Kidney (tissue), 13 donors: ENCODE measurements at regions not wholly inside any gene's neighbourhood (a gene's known extent, or its start where the extent isn't known, plus 50 kb on each side); places are given as distances from the start of the nearest gene placed in this dataset.

Experiments used
- DNase-seq, 5 donors: peaks; one replicate each; pipeline ENCODE4 v3.0.0-alpha.2; 2013 to 2020
- FAIRE-seq: peaks from 2 replicates; lab custom pipeline; 2012; peaks lifted over from hg19 to GRCh38; lab: Jason Lieb, UNC
- H3K27ac ChIP-seq, 2 donors: one replicate each; pipeline ENCODE4 v1.7.0; 2013; ENCODE audit warnings: low read depth in 2 of 2, low read length in 2 of 2, inconsistent platforms in 1 of 2
- H3K27me3 ChIP-seq: one replicate; pipeline ENCODE4 v1.7.1; 2013; ENCODE audit warnings: low read length, inconsistent platforms; ENCODE audit not compliant: control insufficient read depth, insufficient read depth
- H3K36me3 ChIP-seq, 3 donors: one replicate each; pipeline versions ENCODE4 v1.7.0 to v1.7.1; 2013; ENCODE audit warnings: low read length in 3 of 3, control low read depth in 1 of 3, inconsistent platforms in 1 of 3; ENCODE audit not compliant: insufficient read depth in 3 of 3, control insufficient read depth in 2 of 3
- H3K4me1 ChIP-seq, 3 donors: one replicate each; pipeline versions ENCODE4 v1.7.0 to v1.7.1; 2013; ENCODE audit warnings: low read length in 3 of 3, inconsistent platforms in 1 of 3, low read depth in 1 of 3; ENCODE audit not compliant: control insufficient read depth in 2 of 3, insufficient read depth in 2 of 3
- H3K4me3 ChIP-seq, 3 donors: one replicate each; pipeline versions ENCODE4 v1.7.0 to v1.8.1; 2013; ENCODE audit warnings: low read length in 3 of 3, control low read depth in 1 of 3, inconsistent platforms in 1 of 3
- H3K9ac ChIP-seq, 3 donors: one replicate each; pipeline versions ENCODE4 v1.7.0 to v1.7.1; 2013; ENCODE audit warnings: low read length in 3 of 3, control low read depth in 1 of 3, inconsistent platforms in 1 of 3
- H3K9me3 ChIP-seq, 3 donors: one replicate each; pipeline versions ENCODE4 v1.7.0 to v1.7.1; 2013; ENCODE audit warnings: low read length in 3 of 3, control low read depth in 1 of 3, inconsistent platforms in 1 of 3; ENCODE audit not compliant: control insufficient read depth in 2 of 3, insufficient read depth in 1 of 3
- CTCF ChIP-seq: IDR thresholded peaks from 3 replicates; pipeline ENCODE4 v1.5.1; 2012; ENCODE audit warnings: mild to moderate bottlenecking, moderate library complexity, borderline replicate concordance; ENCODE audit not compliant: insufficient read depth; ENCODE audit errors: extremely low read depth
- intact Hi-C: fragments of 100-400 bp; cut with DNase I; formaldehyde crosslinking; loops from one replicate; pipeline ENCODE4 v1.11.1; 2022
- donor health status: control.
- donor health status: control.
- donor health status: control.
- donor health status: control.
- donor health status: control.
- donor health status: DM: yes; HTN: yes; CAD: no.
- donor health status: Normal renal cell carcinoma (clear cell type).

- Histone ChIP-seq H3K27ac (no peak overlapping the region), H3K9ac (no peak overlapping the region), H3K27me3 (no peaks in the 10 kb centered on the region), H3K4me1 (no peaks in the 10 kb centered on the region), H3K36me3 (no peaks in the 10 kb centered on the region), H3K9me3 (no peaks in the 10 kb centered on the region), H3K4me3 (no peak overlapping the region)
- TF ChIP-seq CTCF: no peak
- FAIRE-seq (no peak), DNase-seq (no peak)
- intact Hi-C loops: no loop called here
Measured at GRCh38 chr18:77984178-77984577, 734.5 kb downstream of the GALR1 start.

DNA sequence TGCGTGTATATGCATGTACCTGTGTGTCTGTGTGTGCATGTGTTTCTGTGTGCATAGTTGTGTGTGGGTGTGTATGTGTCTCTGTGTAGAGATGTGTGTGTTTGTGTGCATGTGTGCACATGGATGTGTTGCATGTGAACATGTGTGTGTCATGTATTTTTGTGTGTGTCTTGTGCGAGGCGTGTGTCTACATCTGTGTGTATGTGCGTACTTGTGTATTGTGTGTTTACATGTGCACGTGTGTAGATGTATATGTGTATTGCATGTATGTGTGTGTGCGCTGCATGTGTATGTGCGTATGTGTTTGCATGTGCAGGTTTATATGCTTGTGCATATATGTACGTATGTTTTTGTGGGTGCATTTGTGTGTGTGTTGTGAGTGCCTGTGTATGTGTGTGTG lies 735.2 kb downstream of the GALR1 start:
- Histone ChIP-seq H3K27me3 (no peaks in the 10 kb centered on the region), H3K4me3 (peak overlapping the region in 1 of 3 donors; percentile 4), H3K36me3 (no peaks in the 10 kb centered on the region), H3K27ac (no peak overlapping the region), H3K4me1 (no peaks in the 10 kb centered on the region), H3K9ac (no peak overlapping the region), H3K9me3 (no peaks in the 10 kb centered on the region)
- DNase-seq: no peak
- FAIRE-seq: no peak
- intact Hi-C loops: no loop called here
- no peak for TF ChIP-seq CTCF

GRCh38 chr18:77985526-77986281 lies 736.1 kb downstream of the GALR1 start:
- TF ChIP-seq CTCF: no peak
- H3K9me3 ChIP-seq: no peaks in the 10 kb centered on the region
- FAIRE-seq (no peak), DNase-seq (no peak)
- no peak overlapping the region for H3K27ac ChIP-seq
- no peaks in the 10 kb centered on the region for H3K36me3 ChIP-seq
- no peaks in the 10 kb centered on the region for H3K27me3 ChIP-seq
- H3K9ac ChIP-seq: no peak overlapping the region
- H3K4me3 ChIP-seq: no peak overlapping the region
- no peaks in the 10 kb centered on the region for H3K4me1 ChIP-seq
- intact Hi-C loops: no loop called here
